HepG2 (cell line): ENCODE measurements at regions not wholly inside any gene's neighbourhood (a gene's known extent, or its start where the extent isn't known, plus 50 kb on each side); places are given as distances from the start of the nearest gene placed in this dataset.
A peak's percentile ranks its signal among the peaks of the same experiment; 100 is the strongest.

Experiments used
- ATAC-seq: fragments of 200-7000 bp; cut with Tn5 transposase; 3 replicates; pipeline ENCODE4 v1.9.1; 2020; ENCODE audit warnings: mild to moderate bottlenecking, moderate library complexity
- BruUV-seq: library from RNA; stranded (reverse); fragments of 400-500 nt; replicated peaks from 2 replicates; lab custom pipeline; 2021; lab: Mats Ljungman, UMichigan
- CTCF ChIA-PET: fragments of 300-600 bp; formaldehyde crosslinking; extraction: SDS; loops from one replicate; lab custom pipeline; 2021; ENCODE audit warnings: low total read pairs, inconsistent platforms, low intra/inter-chr PET ratio; lab: Yijun Ruan, JAX
- POLR2A ChIA-PET: fragments of 350-600 bp; sonication (Branson Sonifier 250); formaldehyde crosslinking; loops from one replicate; lab custom pipeline; 2020; ENCODE audit warnings: antibody characterized with exemption, inconsistent platforms; lab: Yijun Ruan, JAX
- DNase-seq: peaks from one replicate; pipeline ENCODE4 v3.0.0-alpha.2; 2015; ENCODE audit warnings: low spot score
- FAIRE-seq: peaks from 3 replicates; lab custom pipeline; 2011; peaks lifted over from hg19 to GRCh38; lab: Jason Lieb, UNC
- H2AFZ ChIP-seq: one replicate; pipeline ENCODE4 v1.6.1; 2011; ENCODE audit warnings: low read length, inconsistent platforms
- H3K27ac ChIP-seq: fragments of 300-600 bp; 3 replicates; pipeline ENCODE4 v1.8.0; 2011; ENCODE audit warnings: mixed run types, mild to moderate bottlenecking, mixed read lengths, low read length, inconsistent platforms; ENCODE audit not compliant: insufficient read depth; ENCODE audit errors: extremely low read length
- H3K27me3 ChIP-seq, 2 experiments: fragments of 200-600 bp in 1 of 2; 2 replicates in 1 of 2; 3 replicates in 1 of 2; pipeline versions ENCODE4 v1.6.0 to v1.8.0; 2011; ENCODE audit warnings: low read length in 2 of 2, mild to moderate bottlenecking in 2 of 2, moderate library complexity in 2 of 2, inconsistent platforms in 1 of 2; ENCODE audit not compliant: insufficient read depth in 2 of 2, control insufficient read depth in 1 of 2
- H3K36me3 ChIP-seq, 2 experiments: fragments of 200-600 bp in 1 of 2; replicated peaks in 1 of 2; 2 replicates in 1 of 2; 3 replicates in 1 of 2; pipeline versions ENCODE4 v1.5.1 to v1.8.0; 2011; ENCODE audit warnings: low read length in 2 of 2, inconsistent platforms in 1 of 2; ENCODE audit not compliant: insufficient read depth in 2 of 2, control insufficient read depth in 1 of 2
- H3K4me1 ChIP-seq: 2 replicates; pipeline ENCODE4 v1.5.1; 2012; ENCODE audit warnings: low read length, inconsistent platforms; ENCODE audit not compliant: insufficient read depth
- H3K4me2 ChIP-seq: 2 replicates; pipeline ENCODE4 v1.6.0; 2011; ENCODE audit warnings: low read depth, low read length, inconsistent platforms
- H3K4me3 ChIP-seq, 3 experiments: fragments of 200-600 bp in 1 of 3; sonication (generic), shearing (Covaris generic) in 1 of 3; replicated peaks in 1 of 3; 2 replicates each; pipeline ENCODE4 v1.5.1; 2011 to 2016; ENCODE audit warnings: low read length in 3 of 3, inconsistent platforms in 2 of 3, low read depth in 2 of 3, mild to moderate bottlenecking in 2 of 3, control low read depth in 1 of 3, mixed read lengths in 1 of 3; ENCODE audit not compliant: insufficient read depth in 1 of 3
- H3K79me2 ChIP-seq: one replicate; pipeline ENCODE4 v1.6.1; 2011; ENCODE audit warnings: low read length, inconsistent platforms; ENCODE audit not compliant: insufficient read depth
- H3K9ac ChIP-seq: 2 replicates; pipeline ENCODE4 v1.6.0; 2011; ENCODE audit warnings: mild to moderate bottlenecking, low read depth, low read length, inconsistent platforms; ENCODE audit not compliant: insufficient read depth
- H3K9me3 ChIP-seq: 2 replicates; pipeline ENCODE4 v1.5.1; 2012; ENCODE audit warnings: mild to moderate bottlenecking, low read length
- H4K20me1 ChIP-seq: 2 replicates; pipeline ENCODE4 v1.6.0; 2011; ENCODE audit warnings: inconsistent platforms, mild to moderate bottlenecking, low read length, moderate library complexity; ENCODE audit not compliant: insufficient read depth
- ATF2 ChIP-seq: sonication (generic); formaldehyde crosslinking; IDR thresholded peaks from 2 replicates; pipeline ENCODE4 v1.4.0; 2020; ENCODE audit warnings: missing genetic modification reagents
- ELF1 ChIP-seq: sonication (generic); formaldehyde crosslinking; IDR thresholded peaks from 2 replicates; pipeline ENCODE4 v1.4.0; 2020; ENCODE audit warnings: missing genetic modification reagents
- HNF1B ChIP-seq: sonication (generic); formaldehyde crosslinking; IDR thresholded peaks from 2 replicates; pipeline ENCODE4 v1.5.1; 2020; ENCODE audit warnings: mild to moderate bottlenecking, moderate library complexity, missing genetic modification reagents
- JDP2 ChIP-seq: sonication (generic); formaldehyde crosslinking; IDR thresholded peaks from 2 replicates; pipeline ENCODE4 v1.8.1; 2022; ENCODE audit warnings: missing genetic modification reagents, borderline replicate concordance
- MAFF ChIP-seq: IDR thresholded peaks from 2 replicates; pipeline ENCODE4 v1.6.1; 2011; ENCODE audit warnings: low read depth, low read length, improper control_type of control experiment
- MAFK ChIP-seq, 2 experiments: IDR thresholded peaks in 1 of 2; conservative IDR thresholded peaks in 1 of 2; 2 replicates each; pipeline ENCODE4 v1.6.1; 2011; ENCODE audit warnings: improper control_type of control experiment in 2 of 2, low read length in 2 of 2
- MIER2 ChIP-seq: IDR thresholded peaks from 2 replicates; pipeline ENCODE4 v1.6.1; 2016; ENCODE audit warnings: missing biosample characterization, missing genetic modification reagents
- NFRKB ChIP-seq: fragments of 450-650 bp; IDR thresholded peaks from 2 replicates; pipeline ENCODE4 v1.6.1; 2017
- ZNF800 ChIP-seq: sonication (generic); formaldehyde crosslinking; IDR thresholded peaks from 2 replicates; pipeline ENCODE4 v1.4.0; 2020; ENCODE audit warnings: missing genetic modification reagents
- whole genome bisulfite sequencing: methylation state at CpG from one replicate; pipeline ENCODE4 v1.1.6; 2017; ENCODE audit warnings: low lambda C conversion rate; 5-methylcytosine and 5-hydroxymethylcytosine counted together
- in situ Hi-C: cut with HindIII; loops from 2 replicates; pipeline ENCODE4 v1.10.0; 2017; ENCODE audit warnings: low pct_unique_long_range_greater_than_20kb; ENCODE audit not compliant: extremely low pct_ligation_motif_present
- intact Hi-C: fragments of 100-400 bp; cut with micrococcal nuclease; formaldehyde crosslinking; loops from one replicate; pipeline ENCODE4 v1.10.0; 2022; ENCODE audit not compliant: unreplicated experiment

GRCh38 chr12:21713133-21713532 lies 55.5 kb upstream of the LDHB start:
- POLR2A ChIA-PET, result no interaction called here
- no peak overlapping the region for H3K27ac ChIP-seq
- H4K20me1 ChIP-seq, result no peaks in the 10 kb centered on the region
- H3K4me3 ChIP-seq, result no peak overlapping the region
- in situ Hi-C loops, result loop anchor here (25.0 kb wide), 1 partner anchor 724 kb away; no protein-coding TSS in a partner anchor
- DNase-seq (no peak), FAIRE-seq (no peak)
- no peaks in the 10 kb centered on the region for H3K27me3 ChIP-seq
- no peak overlapping the region for H2AFZ ChIP-seq
- BruUV-seq, result no TSS peak
- no peak overlapping the region for H3K9ac ChIP-seq
- CTCF ChIA-PET, result no interaction called here
- peak; percentile 93 for TF ChIP-seq MAFF
- peak; percentile 90 to 96 for TF ChIP-seq MAFK (conservative IDR thresholded peaks at IDR 0.05 in 1 of 2, IDR thresholded peaks at IDR 0.05 in 1 of 2; ENCODE audit: low read length in 2 of 2)
- no peak for TF ChIP-seq HNF1B (CRISPR knock-in tag)
- TF ChIP-seq, all 625 proteins: peak for 2
- Histone ChIP-seq H3K9me3 (no peaks in the 10 kb centered on the region), H3K4me2 (no peak overlapping the region), H3K79me2 (no peaks in the 10 kb centered on the region), H3K4me1 (no peaks in the 10 kb centered on the region), H3K36me3 (no peaks in the 10 kb centered on the region)
- intact Hi-C loops, result no loop called here
- 2% methylated on average over 1 of the region's 1 CpG for WGBS
- ATAC-seq, result no peak

- BruUV-seq, result no TSS peak
- FAIRE-seq (no peak), ATAC-seq (no peak)
These were observed 53.5 kb upstream of the LDHB start for GRCh38 chr12:21710958-21711775.

More at GRCh38 chr12:21710958-21711775, 53.5 kb upstream of the LDHB start:
- H3K9ac ChIP-seq, result no peak overlapping the region
- TF ChIP-seq MIER2 (CRISPR knock-in tag) (no peak), ATF2 (CRISPR knock-in tag) (no peak), NFRKB (no peak), ELF1 (CRISPR knock-in tag) (no peak), JDP2 (CRISPR knock-in tag) (no peak), ZNF800 (no peak)
- no peaks in the 10 kb centered on the region for H3K27me3 ChIP-seq
- ChIA-PET POLR2A (no interaction called here), CTCF (no interaction called here)
- no peak overlapping the region for H3K27ac ChIP-seq
- H2AFZ ChIP-seq, result no peak overlapping the region
- no peaks in the 10 kb centered on the region for H3K9me3 ChIP-seq
- H3K4me2 ChIP-seq, result no peak overlapping the region
- no peak overlapping the region for H3K4me3 ChIP-seq
- WGBS, result 59% methylated on average over 2 of the region's 2 CpGs
- no peaks in the 10 kb centered on the region for H3K4me1 ChIP-seq
- H3K36me3 ChIP-seq, result no peaks in the 10 kb centered on the region
- H4K20me1 ChIP-seq, result no peaks in the 10 kb centered on the region
- no peaks in the 10 kb centered on the region for H3K79me2 ChIP-seq
- intact Hi-C loops (no loop called here), in situ Hi-C loops (loop anchor here (25.0 kb wide), 1 partner anchor 726 kb away; no protein-coding TSS in a partner anchor)
- DNase-seq, result no peak
